ENCODE measurements at regions not wholly inside any gene's neighbourhood (a gene's known extent, or its start where the extent isn't known, plus 50 kb on each side); places are given as distances from the start of the nearest gene placed in this dataset.
A peak's percentile ranks its signal among the peaks of the same experiment; 100 is the strongest.
"Not testable (repeated sequence)": the region's sequence is repeated elsewhere in the genome, so short reads cannot be mapped to it uniquely, and the experiment has no call there.

DNA sequence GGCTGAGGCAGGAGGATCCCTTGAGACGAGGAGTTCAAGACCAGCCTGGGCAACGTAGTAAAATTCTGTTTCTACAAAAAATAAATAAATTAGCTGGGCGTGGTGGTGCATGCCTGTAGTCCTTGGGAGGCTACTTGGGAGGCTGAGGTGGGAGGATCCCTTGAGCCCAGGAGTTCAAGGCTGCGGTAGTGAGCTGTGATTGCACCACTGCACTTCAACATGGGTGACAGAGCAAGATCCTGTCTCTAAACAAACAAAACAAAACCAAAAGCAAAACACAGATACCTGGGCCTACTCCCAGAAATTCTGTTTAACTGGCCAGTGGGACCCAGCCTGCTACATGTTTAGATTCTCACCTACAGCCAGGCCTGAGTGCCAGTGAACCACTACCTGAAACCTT lies 74.6 kb upstream of the MEDAG start:
- Mint-ChIP-seq H3K27ac (no peak overlapping the region), H3K27me3 (peaks cover 18% of the 10 kb centered on the region), H3K9me3 (ENCODE audit: low read depth) (no peaks in the 10 kb centered on the region), H3K36me3 (ENCODE audit: insufficient read depth) (no peaks in the 10 kb centered on the region), H3K4me1 (ENCODE audit: low read depth) (peaks cover 23% of the 10 kb centered on the region), H3K4me3 (ENCODE audit: low read depth) (no peak overlapping the region)
- DNase-seq (ENCODE audit: low spot score, unreplicated experiment), result no peak
- TF ChIP-seq, protein P1, sequence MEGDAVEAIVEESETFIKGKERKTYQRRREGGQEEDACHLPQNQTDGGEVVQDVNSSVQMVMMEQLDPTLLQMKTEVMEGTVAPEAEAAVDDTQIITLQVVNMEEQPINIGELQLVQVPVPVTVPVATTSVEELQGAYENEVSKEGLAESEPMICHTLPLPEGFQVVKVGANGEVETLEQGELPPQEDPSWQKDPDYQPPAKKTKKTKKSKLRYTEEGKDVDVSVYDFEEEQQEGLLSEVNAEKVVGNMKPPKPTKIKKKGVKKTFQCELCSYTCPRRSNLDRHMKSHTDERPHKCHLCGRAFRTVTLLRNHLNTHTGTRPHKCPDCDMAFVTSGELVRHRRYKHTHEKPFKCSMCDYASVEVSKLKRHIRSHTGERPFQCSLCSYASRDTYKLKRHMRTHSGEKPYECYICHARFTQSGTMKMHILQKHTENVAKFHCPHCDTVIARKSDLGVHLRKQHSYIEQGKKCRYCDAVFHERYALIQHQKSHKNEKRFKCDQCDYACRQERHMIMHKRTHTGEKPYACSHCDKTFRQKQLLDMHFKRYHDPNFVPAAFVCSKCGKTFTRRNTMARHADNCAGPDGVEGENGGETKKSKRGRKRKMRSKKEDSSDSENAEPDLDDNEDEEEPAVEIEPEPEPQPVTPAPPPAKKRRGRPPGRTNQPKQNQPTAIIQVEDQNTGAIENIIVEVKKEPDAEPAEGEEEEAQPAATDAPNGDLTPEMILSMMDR (IDR thresholded peaks at IDR 0.05; ENCODE audit: unreplicated experiment), result no peak

DNA sequence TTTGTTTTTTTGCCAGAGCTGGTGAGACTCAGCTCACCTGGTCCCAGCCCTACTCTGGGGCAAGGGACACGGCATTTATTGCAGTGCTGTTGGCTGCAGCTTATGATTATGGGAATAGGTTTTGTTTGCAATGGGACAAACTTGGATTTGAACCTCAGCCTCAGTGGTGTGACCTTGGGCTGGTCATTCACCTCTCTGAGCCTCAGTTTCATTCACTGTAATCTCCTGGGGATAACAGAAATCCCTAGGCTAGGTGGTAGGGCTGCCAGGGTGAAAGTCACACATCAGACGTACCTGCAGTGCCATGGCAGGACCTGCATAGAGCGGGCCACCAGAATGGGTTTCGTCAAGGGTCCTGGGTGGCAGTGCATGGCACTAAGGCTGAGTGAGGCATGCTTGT lies 73.7 kb upstream of the MEDAG start:
- TF ChIP-seq, protein P1 (IDR thresholded peaks at IDR 0.05; ENCODE audit: unreplicated experiment), result no peak
- Mint-ChIP-seq H3K9me3 (ENCODE audit: low read depth) (no peaks in the 10 kb centered on the region), H3K4me1 (ENCODE audit: low read depth) (peaks cover 23% of the 10 kb centered on the region), H3K4me3 (ENCODE audit: low read depth) (no peak overlapping the region), H3K36me3 (ENCODE audit: insufficient read depth) (no peaks in the 10 kb centered on the region), H3K27me3 (peaks cover 20% of the 10 kb centered on the region), H3K27ac (no peak overlapping the region)
- no peak for DNase-seq (ENCODE audit: low spot score, unreplicated experiment)

DNA sequence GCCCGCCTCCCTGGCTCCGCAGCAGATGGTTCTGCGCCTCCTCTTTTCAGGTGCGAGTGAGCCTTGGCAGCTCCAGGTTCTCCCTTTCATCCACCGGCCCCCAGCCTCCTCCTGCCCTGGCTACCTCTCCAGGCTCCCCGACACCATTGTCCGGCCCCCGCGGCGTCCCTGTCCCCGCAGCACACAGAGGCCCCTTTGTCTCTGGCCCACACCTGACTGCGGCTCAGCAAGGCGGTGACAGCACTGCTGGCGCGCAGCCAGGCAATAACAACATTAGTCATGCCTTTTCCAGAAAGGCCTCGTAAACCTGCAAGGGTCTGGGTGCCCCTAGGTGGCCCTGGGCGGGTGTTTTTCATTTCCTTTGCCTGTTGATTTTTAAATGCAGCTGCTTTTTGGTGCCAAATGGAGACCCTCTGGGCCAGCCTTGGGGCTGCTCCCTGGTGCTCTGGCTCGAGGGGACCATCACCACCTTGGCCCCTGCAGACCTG lies 73.2 kb upstream of the MEDAG start:
- no peak overlapping the region for H3K4me3 Mint-ChIP-seq (ENCODE audit: low read depth)
- peak overlapping the region; percentile 70 for H3K27ac Mint-ChIP-seq
- DNase-seq (ENCODE audit: low spot score, unreplicated experiment), result peak; percentile 36
- H3K9me3 Mint-ChIP-seq (ENCODE audit: low read depth), result peaks cover 1% of the 10 kb centered on the region
- H3K36me3 Mint-ChIP-seq (ENCODE audit: insufficient read depth), result peaks cover under 1% of the 10 kb centered on the region
- peaks cover 18% of the 10 kb centered on the region for H3K27me3 Mint-ChIP-seq
- TF ChIP-seq, protein P1 (IDR thresholded peaks at IDR 0.05; ENCODE audit: unreplicated experiment), result no peak
- H3K4me1 Mint-ChIP-seq (ENCODE audit: low read depth), result peaks cover 23% of the 10 kb centered on the region

DNA sequence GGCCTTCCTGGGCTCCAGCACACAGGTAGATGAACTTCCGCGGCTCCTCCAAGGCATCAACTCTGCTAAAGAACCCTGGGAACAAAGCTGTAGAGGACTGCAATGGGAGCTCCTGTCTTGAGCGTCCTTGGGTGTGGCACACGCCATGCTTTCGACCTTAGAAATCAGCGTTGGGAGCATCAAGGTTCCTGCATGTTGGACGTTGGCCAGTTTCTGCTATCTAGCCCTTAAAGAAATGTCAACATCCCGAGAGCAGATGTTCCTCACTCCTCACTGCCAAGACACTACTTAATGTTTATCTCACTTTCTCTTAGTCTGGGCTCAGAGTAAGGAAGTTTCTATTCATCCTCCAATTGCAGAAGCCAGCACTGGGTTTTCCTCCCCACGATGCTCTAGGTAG lies 70.6 kb upstream of the MEDAG start:
- peaks cover 12% of the 10 kb centered on the region for H3K27me3 Mint-ChIP-seq
- H3K36me3 Mint-ChIP-seq (ENCODE audit: insufficient read depth), result peaks cover 2% of the 10 kb centered on the region
- H3K4me1 Mint-ChIP-seq (ENCODE audit: low read depth), result peaks cover 20% of the 10 kb centered on the region
- H3K27ac Mint-ChIP-seq, result no peak overlapping the region
- TF ChIP-seq, protein P1 (IDR thresholded peaks at IDR 0.05; ENCODE audit: unreplicated experiment), result no peak
- DNase-seq (ENCODE audit: low spot score, unreplicated experiment), result no peak
- H3K9me3 Mint-ChIP-seq (ENCODE audit: low read depth), result peaks cover 3% of the 10 kb centered on the region
- H3K4me3 Mint-ChIP-seq (ENCODE audit: low read depth), result no peak overlapping the region

DNA sequence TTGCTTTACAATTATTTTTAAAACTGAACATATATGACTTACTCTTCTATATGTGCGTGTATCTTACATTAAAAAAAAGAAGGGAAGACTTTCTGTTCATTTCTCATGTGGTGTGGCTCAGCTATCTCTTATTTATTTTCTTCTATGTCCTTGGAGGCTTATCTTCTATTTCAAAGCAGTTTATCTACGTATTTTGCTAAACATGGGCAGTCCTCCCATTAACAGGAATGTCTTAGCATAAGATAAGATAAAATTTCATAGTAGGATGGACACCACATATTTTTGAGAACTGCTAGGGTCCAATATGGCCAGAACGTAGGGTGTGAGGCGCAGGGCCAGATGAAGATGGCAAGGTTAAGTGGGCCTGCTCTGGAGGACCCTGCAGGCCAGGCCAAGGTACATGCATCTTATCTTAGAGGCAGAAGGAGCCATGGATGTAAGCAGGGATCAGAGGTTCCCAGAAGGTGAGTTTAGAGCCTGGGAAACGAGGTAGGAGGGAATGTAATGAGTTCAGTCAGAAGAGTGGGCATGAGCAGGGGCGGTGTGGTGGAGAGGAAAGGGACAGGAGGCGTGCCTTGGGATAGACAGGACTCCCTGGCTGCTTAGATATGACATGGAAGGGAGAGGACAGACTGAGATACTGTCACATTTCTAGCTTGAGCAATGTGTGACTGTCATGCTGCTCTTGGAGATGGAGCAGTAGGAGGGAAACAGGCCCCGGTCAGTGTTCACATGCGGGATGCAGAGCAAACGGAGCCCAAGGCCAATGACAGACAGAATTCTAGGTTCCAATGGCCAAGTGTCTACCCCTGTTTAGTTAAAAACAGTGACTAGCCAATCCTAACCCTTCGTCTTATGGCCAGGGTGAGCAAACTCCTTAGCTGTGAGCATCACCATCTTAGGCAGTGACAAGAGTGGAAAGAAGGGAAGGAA lies 68.6 kb upstream of the MEDAG start:
- TF ChIP-seq, protein P1 (IDR thresholded peaks at IDR 0.05; ENCODE audit: unreplicated experiment), result no peak
- Mint-ChIP-seq H3K4me1 (ENCODE audit: low read depth) (peaks cover 16% of the 10 kb centered on the region), H3K27me3 (peaks cover 10% of the 10 kb centered on the region), H3K27ac (no peak overlapping the region), H3K4me3 (ENCODE audit: low read depth) (no peak overlapping the region), H3K36me3 (ENCODE audit: insufficient read depth) (peaks cover 2% of the 10 kb centered on the region), H3K9me3 (ENCODE audit: low read depth) (peaks cover 3% of the 10 kb centered on the region)
- DNase-seq (ENCODE audit: low spot score, unreplicated experiment), result no peak

DNA sequence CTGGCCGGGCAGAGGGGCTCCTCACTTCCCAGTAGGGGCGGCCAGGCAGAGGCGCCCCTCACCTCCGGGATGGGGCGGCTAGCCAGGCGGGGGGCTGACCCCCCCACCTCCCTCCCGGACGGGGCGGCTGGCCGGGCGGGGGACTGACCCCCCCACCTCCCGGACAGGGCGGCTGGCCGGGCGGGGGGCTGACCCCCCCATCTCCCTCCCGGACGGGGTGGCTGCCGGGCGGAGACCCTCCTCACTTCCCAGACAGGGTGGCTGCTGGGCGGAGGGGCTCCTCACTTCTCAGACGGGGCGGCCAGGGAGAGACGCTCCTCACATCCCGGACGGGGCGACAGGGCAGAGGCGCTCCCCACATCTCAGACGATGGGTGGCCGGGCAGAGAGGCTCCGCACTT lies 66.4 kb upstream of the MEDAG start:
- H3K4me1 Mint-ChIP-seq (ENCODE audit: low read depth); H3K27ac Mint-ChIP-seq; H3K27me3 Mint-ChIP-seq; H3K9me3 Mint-ChIP-seq (ENCODE audit: low read depth); H3K36me3 Mint-ChIP-seq (ENCODE audit: insufficient read depth); H3K4me3 Mint-ChIP-seq (ENCODE audit: low read depth); DNase-seq (ENCODE audit: low spot score, unreplicated experiment): not testable (repeated sequence)
